ENCODE measurements at regions not wholly inside any gene's neighbourhood (a gene's known extent, or its start where the extent isn't known, plus 50 kb on each side); places are given as distances from the start of the nearest gene placed in this dataset.
A peak's percentile ranks its signal among the peaks of the same experiment; 100 is the strongest.

GRCh38 chr5:144831650-144832049 is 661.0 kb downstream of the KCTD16 start:
- DNase-seq (ENCODE audit: low read depth in 1 of 2, low spot score in 1 of 2): no peak
- H3K9me3 ChIP-seq (ENCODE audit: low read depth): no peaks in the 10 kb centered on the region

GRCh38 chr5:144822503-144822902 is 651.8 kb downstream of the KCTD16 start:
- H3K27me3 ChIP-seq: no peaks in the 10 kb centered on the region
- H3K4me3 ChIP-seq: no peak overlapping the region
- H3K4me1 ChIP-seq (ENCODE audit: low read depth): no peaks in the 10 kb centered on the region
- no peak for TF ChIP-seq CTCF (IDR thresholded peaks at IDR 0.05; ENCODE audit: low read depth, low read length)
- DNase-seq (ENCODE audit: low read depth in 1 of 2, low spot score in 1 of 2): no peak
- no peaks in the 10 kb centered on the region for H3K36me3 ChIP-seq
- no peak overlapping the region for H3K27ac ChIP-seq
- H3K9me3 ChIP-seq (ENCODE audit: low read depth): no peaks in the 10 kb centered on the region

More at GRCh38 chr5:144831650-144832049, 661.0 kb downstream of the KCTD16 start:
- Histone ChIP-seq H3K27ac (no peak overlapping the region), H3K36me3 (no peaks in the 10 kb centered on the region), H3K27me3 (no peaks in the 10 kb centered on the region), H3K4me1 (ENCODE audit: low read depth) (no peaks in the 10 kb centered on the region), H3K4me3 (no peak overlapping the region)
- TF ChIP-seq CTCF (IDR thresholded peaks at IDR 0.05; ENCODE audit: low read depth, low read length): no peak

- DNase-seq (ENCODE audit: low read depth in 1 of 2, low spot score in 1 of 2): no peak
- no peak for TF ChIP-seq CTCF (IDR thresholded peaks at IDR 0.05; ENCODE audit: low read depth, low read length)
- H3K27ac ChIP-seq: no peak overlapping the region
- H3K4me3 ChIP-seq: no peak overlapping the region
- no peaks in the 10 kb centered on the region for H3K9me3 ChIP-seq (ENCODE audit: low read depth)
- no peaks in the 10 kb centered on the region for H3K4me1 ChIP-seq (ENCODE audit: low read depth)
- no peaks in the 10 kb centered on the region for H3K27me3 ChIP-seq
- no peaks in the 10 kb centered on the region for H3K36me3 ChIP-seq
These were observed 649.6 kb downstream of the KCTD16 start for GRCh38 chr5:144820278-144820677.

GRCh38 chr5:144815131-144815530 is 644.5 kb downstream of the KCTD16 start:
- Histone ChIP-seq H3K27ac (no peak overlapping the region), H3K36me3 (no peaks in the 10 kb centered on the region), H3K9me3 (ENCODE audit: low read depth) (no peaks in the 10 kb centered on the region), H3K4me3 (no peak overlapping the region), H3K27me3 (no peaks in the 10 kb centered on the region), H3K4me1 (ENCODE audit: low read depth) (no peaks in the 10 kb centered on the region)
- TF ChIP-seq CTCF (IDR thresholded peaks at IDR 0.05; ENCODE audit: low read depth, low read length): no peak
- DNase-seq (ENCODE audit: low read depth in 1 of 2, low spot score in 1 of 2): no peak

GRCh38 chr5:144812763-144813162 is 642.1 kb downstream of the KCTD16 start:
- no peaks in the 10 kb centered on the region for H3K27me3 ChIP-seq
- no peak overlapping the region for H3K27ac ChIP-seq
- DNase-seq (ENCODE audit: low read depth in 1 of 2, low spot score in 1 of 2): peak in 1 of 2 donors; percentile 30

More at GRCh38 chr5:144812763-144813162, 642.1 kb downstream of the KCTD16 start:
- Histone ChIP-seq H3K36me3 (no peaks in the 10 kb centered on the region), H3K9me3 (ENCODE audit: low read depth) (no peaks in the 10 kb centered on the region), H3K4me3 (no peak overlapping the region), H3K4me1 (ENCODE audit: low read depth) (no peaks in the 10 kb centered on the region)
- TF ChIP-seq CTCF (IDR thresholded peaks at IDR 0.05; ENCODE audit: low read depth, low read length): no peak

All from cardiac muscle cell (in vitro differentiated cells and primary cell).